H9 (cell line): ENCODE measurements at regions not wholly inside any gene's neighbourhood (a gene's known extent, or its start where the extent isn't known, plus 50 kb on each side); places are given as distances from the start of the nearest gene placed in this dataset.

Experiments used
- DNase-seq: peaks from one replicate; pipeline ENCODE4 v3.0.0-alpha.2; 2017
- H2AFZ ChIP-seq: one replicate; pipeline ENCODE4 v1.6.1; 2013; ENCODE audit warnings: mild to moderate bottlenecking, low read length, control low read depth, moderate library complexity
- H2AK5ac ChIP-seq: 2 replicates; pipeline ENCODE4 v1.6.1; 2013; ENCODE audit warnings: low read length, control low read depth, mixed read lengths; ENCODE audit not compliant: insufficient read length
- H2BK120ac ChIP-seq: one replicate; pipeline ENCODE4 v1.6.1; 2013; ENCODE audit warnings: low read depth, mild to moderate bottlenecking, low read length, control low read depth, inconsistent platforms; ENCODE audit not compliant: poor library complexity, severe bottlenecking
- H2BK12ac ChIP-seq: 2 replicates; pipeline ENCODE4 v1.6.1; 2013; ENCODE audit warnings: low read length, control low read depth, mixed read lengths, low read depth; ENCODE audit not compliant: insufficient read length
- H2BK15ac ChIP-seq: 2 replicates; pipeline ENCODE4 v1.6.1; 2013; ENCODE audit warnings: low read depth, low read length, control low read depth
- H2BK20ac ChIP-seq: one replicate; pipeline ENCODE4 v1.6.1; 2013; ENCODE audit warnings: low read depth, mild to moderate bottlenecking, low read length, control low read depth, inconsistent platforms; ENCODE audit not compliant: poor library complexity, severe bottlenecking
- H2BK5ac ChIP-seq: 2 replicates; pipeline ENCODE4 v1.6.1; 2013; ENCODE audit warnings: low read length, control low read depth, mixed read lengths; ENCODE audit not compliant: insufficient read length
- H3K14ac ChIP-seq: 2 replicates; pipeline ENCODE4 v1.6.1; 2013; ENCODE audit warnings: low read length, control low read depth; ENCODE audit not compliant: insufficient read depth
- H3K18ac ChIP-seq: 2 replicates; pipeline ENCODE4 v1.6.1; 2013; ENCODE audit warnings: low read depth, mild to moderate bottlenecking, mixed read lengths, low read length, control low read depth; ENCODE audit not compliant: insufficient read length
- H3K23ac ChIP-seq: 2 replicates; pipeline ENCODE4 v1.6.1; 2013; ENCODE audit warnings: low read length, control low read depth, mixed read lengths, low read depth; ENCODE audit not compliant: insufficient read length
- H3K23me2 ChIP-seq: 2 replicates; pipeline ENCODE4 v1.6.1; 2013; ENCODE audit warnings: low read depth, mild to moderate bottlenecking, mixed read lengths, low read length, control low read depth; ENCODE audit not compliant: insufficient read length, poor library complexity, severe bottlenecking
- H3K27ac ChIP-seq: 2 replicates; pipeline ENCODE4 v1.5.1; 2013; ENCODE audit warnings: low read length, control low read depth, mixed read lengths, low read depth; ENCODE audit not compliant: insufficient read length
- H3K27me3 ChIP-seq: 2 replicates; pipeline ENCODE4 v1.6.1; 2013; ENCODE audit warnings: low read length, control low read depth, inconsistent platforms; ENCODE audit not compliant: insufficient read depth
- H3K4ac ChIP-seq: 2 replicates; pipeline ENCODE4 v1.6.1; 2013; ENCODE audit warnings: low read depth, mild to moderate bottlenecking, control low read depth, inconsistent platforms, low read length, moderate library complexity
- H3K4me1 ChIP-seq: 2 replicates; pipeline ENCODE4 v1.6.1; 2013; ENCODE audit warnings: low read length, control low read depth, inconsistent platforms; ENCODE audit not compliant: insufficient read depth
- H3K4me2 ChIP-seq: 2 replicates; pipeline ENCODE4 v1.6.1; 2013; ENCODE audit warnings: low read length, control low read depth, mixed read lengths; ENCODE audit not compliant: insufficient read length, insufficient read depth
- H3K56ac ChIP-seq: 2 replicates; pipeline ENCODE4 v1.6.1; 2013; ENCODE audit warnings: low read depth, mild to moderate bottlenecking, mixed read lengths, low read length, control low read depth; ENCODE audit not compliant: insufficient read length
- H3K79me1 ChIP-seq: 2 replicates; pipeline ENCODE4 v1.6.1; 2013; ENCODE audit warnings: low read depth, mild to moderate bottlenecking, moderate library complexity, low read length, control low read depth, inconsistent platforms; ENCODE audit not compliant: insufficient read depth, poor library complexity, severe bottlenecking
- H3K79me2 ChIP-seq: 2 replicates; pipeline ENCODE4 v1.6.1; 2013; ENCODE audit warnings: low read length, control low read depth, inconsistent platforms; ENCODE audit not compliant: insufficient read depth
- H3K9ac ChIP-seq: 2 replicates; pipeline ENCODE4 v1.6.1; 2013; ENCODE audit warnings: low read length, control low read depth, mixed read lengths; ENCODE audit not compliant: insufficient read length; ENCODE audit errors: extremely low read depth
- H3K9me3 ChIP-seq: one replicate; pipeline ENCODE4 v1.6.1; 2013; ENCODE audit warnings: low read depth, low read length, inconsistent platforms; ENCODE audit not compliant: control insufficient read depth
- H3T11ph ChIP-seq: one replicate; pipeline ENCODE4 v1.6.1; 2013; ENCODE audit warnings: mild to moderate bottlenecking, low read length, control low read depth, inconsistent platforms
- H4K20me1 ChIP-seq: one replicate; pipeline ENCODE4 v1.6.1; 2013; ENCODE audit not compliant: control insufficient read depth, insufficient read length, insufficient read depth
- H4K5ac ChIP-seq: 2 replicates; pipeline ENCODE4 v1.6.1; 2013; ENCODE audit warnings: low read depth, mild to moderate bottlenecking, mixed read lengths, low read length, control low read depth; ENCODE audit not compliant: insufficient read length
- H4K8ac ChIP-seq: replicated peaks from 2 replicates; pipeline ENCODE4 v1.6.1; 2013; ENCODE audit warnings: low read length, control low read depth, mixed read lengths, low read depth; ENCODE audit not compliant: insufficient read length
- H4K91ac ChIP-seq: 2 replicates; pipeline ENCODE4 v1.6.1; 2013; ENCODE audit warnings: low read depth, mild to moderate bottlenecking, moderate library complexity, mixed read lengths, low read length, control low read depth; ENCODE audit not compliant: insufficient read length
- H3K27ac Mint-ChIP-seq, 3 experiments: 2 replicates in 2 of 3; 3 replicates in 1 of 3; pipeline ENCODE4 v1.8.0; 2020 to 2021; ENCODE audit warnings: mixed read lengths in 3 of 3, mild to moderate bottlenecking in 1 of 3, moderate library complexity in 1 of 3
- H3K27me3 Mint-ChIP-seq: 2 replicates; pipeline ENCODE4 v1.8.0; 2021; ENCODE audit warnings: low read depth, mild to moderate bottlenecking, moderate library complexity, mixed read lengths
- H3K36me3 Mint-ChIP-seq, 3 experiments: 2 replicates in 2 of 3; 3 replicates in 1 of 3; pipeline ENCODE4 v1.8.0; 2020 to 2021; ENCODE audit warnings: low read depth in 3 of 3, mixed read lengths in 3 of 3; ENCODE audit not compliant: insufficient read depth in 1 of 3
- H3K4me1 Mint-ChIP-seq, 2 experiments: 2 replicates each; pipeline ENCODE4 v1.8.0; 2020; ENCODE audit warnings: mixed read lengths in 2 of 2
- H3K4me3 Mint-ChIP-seq, 2 experiments: 2 replicates in 1 of 2; 3 replicates in 1 of 2; pipeline ENCODE4 v1.8.0; 2020 to 2021; ENCODE audit warnings: mild to moderate bottlenecking in 2 of 2, mixed read lengths in 2 of 2, moderate library complexity in 1 of 2
- H3K9me3 Mint-ChIP-seq, 2 experiments: 2 replicates in 1 of 2; 3 replicates in 1 of 2; pipeline ENCODE4 v1.8.0; 2020; ENCODE audit warnings: mild to moderate bottlenecking in 2 of 2, mixed read lengths in 2 of 2, moderate library complexity in 1 of 2
- WGBS: extraction: QIAGEN DNeasy Blood & Tissue Kit; methylation state at CpG from one replicate; pipeline ENCODE4 v1.1.7; 2013; ENCODE audit warnings: missing lambda C conversion rate, low lambda C conversion rate, mixed read lengths; ENCODE audit not compliant: insufficient read length; ENCODE audit errors: extremely low coverage; 5-methylcytosine and 5-hydroxymethylcytosine counted together
- TF ChIP-seq, protein P1 (sequence below): fragments of 200-600 bp; sonication (generic); conservative IDR thresholded peaks from 3 replicates; pipeline ENCODE4 v1.8.0; 2021; ENCODE audit warnings: antibody characterized with exemption, mild to moderate bottlenecking

DNA sequence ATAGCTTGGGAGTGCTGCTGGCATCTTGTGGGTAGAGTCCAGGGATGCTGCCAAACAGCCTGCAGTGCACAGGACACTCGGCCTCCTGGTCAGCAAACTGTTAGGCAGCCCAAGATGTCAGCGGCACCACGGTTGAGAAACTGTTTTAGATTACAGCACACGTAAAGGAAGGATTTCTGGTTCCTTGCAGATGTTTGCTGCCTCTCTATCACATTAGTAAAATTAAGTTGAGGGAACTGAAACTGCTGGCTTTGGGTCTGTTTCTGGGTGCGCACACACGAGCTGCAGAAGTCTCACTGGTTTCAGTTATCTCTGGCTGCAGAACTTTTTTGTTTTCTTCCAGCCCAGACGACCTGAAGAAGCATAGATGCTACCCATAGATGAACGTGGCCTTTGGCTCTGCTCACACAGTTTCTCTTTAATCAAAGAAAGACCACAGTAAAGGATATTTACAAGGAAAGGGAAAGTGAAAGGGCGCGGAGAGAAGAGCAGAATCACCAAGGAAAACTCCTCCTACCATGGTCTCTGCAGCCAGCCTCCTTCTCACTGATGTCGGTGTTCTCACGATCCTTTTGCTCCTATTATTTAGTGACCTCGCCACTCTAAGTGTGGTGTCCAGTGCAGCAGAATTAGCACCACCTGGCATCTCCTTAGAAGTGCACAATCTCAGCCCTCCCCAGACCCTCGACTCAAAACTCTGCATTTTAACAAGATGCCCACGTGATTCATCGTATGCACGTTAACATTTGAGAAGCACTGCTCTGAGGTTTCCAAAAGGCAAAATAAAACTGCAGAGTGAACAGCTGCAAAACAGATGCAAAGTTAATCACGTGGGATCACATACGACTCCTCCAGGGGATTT, 50.6 kb upstream of the AKAP13 start:
- H3K4me1 Mint-ChIP-seq, result peaks cover 23% of the 10 kb centered on the region in 2 experiments
- H3K9ac ChIP-seq, result no peak overlapping the region
- H2BK20ac ChIP-seq, result no peak overlapping the region
- H3K27me3 ChIP-seq, result no peaks in the 10 kb centered on the region
- no peaks in the 10 kb centered on the region for H3K36me3 Mint-ChIP-seq
- H2BK12ac ChIP-seq, result no peak overlapping the region
- H3K4me3 Mint-ChIP-seq, result no peak overlapping the region
- no peak for DNase-seq
- H2BK5ac ChIP-seq, result no peak overlapping the region
- no CpG with 5 or more reads among the region's 19 CpGs for WGBS
- H3K79me2 ChIP-seq, result no peaks in the 10 kb centered on the region
- H4K8ac ChIP-seq, result no peak overlapping the region
- TF ChIP-seq, protein P1, sequence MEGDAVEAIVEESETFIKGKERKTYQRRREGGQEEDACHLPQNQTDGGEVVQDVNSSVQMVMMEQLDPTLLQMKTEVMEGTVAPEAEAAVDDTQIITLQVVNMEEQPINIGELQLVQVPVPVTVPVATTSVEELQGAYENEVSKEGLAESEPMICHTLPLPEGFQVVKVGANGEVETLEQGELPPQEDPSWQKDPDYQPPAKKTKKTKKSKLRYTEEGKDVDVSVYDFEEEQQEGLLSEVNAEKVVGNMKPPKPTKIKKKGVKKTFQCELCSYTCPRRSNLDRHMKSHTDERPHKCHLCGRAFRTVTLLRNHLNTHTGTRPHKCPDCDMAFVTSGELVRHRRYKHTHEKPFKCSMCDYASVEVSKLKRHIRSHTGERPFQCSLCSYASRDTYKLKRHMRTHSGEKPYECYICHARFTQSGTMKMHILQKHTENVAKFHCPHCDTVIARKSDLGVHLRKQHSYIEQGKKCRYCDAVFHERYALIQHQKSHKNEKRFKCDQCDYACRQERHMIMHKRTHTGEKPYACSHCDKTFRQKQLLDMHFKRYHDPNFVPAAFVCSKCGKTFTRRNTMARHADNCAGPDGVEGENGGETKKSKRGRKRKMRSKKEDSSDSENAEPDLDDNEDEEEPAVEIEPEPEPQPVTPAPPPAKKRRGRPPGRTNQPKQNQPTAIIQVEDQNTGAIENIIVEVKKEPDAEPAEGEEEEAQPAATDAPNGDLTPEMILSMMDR, result no peak
- no peaks in the 10 kb centered on the region for H3K9me3 ChIP-seq
- no peak overlapping the region for H3K14ac ChIP-seq
- H2AK5ac ChIP-seq, result no peak overlapping the region
- H3K56ac ChIP-seq, result no peak overlapping the region
- no peak overlapping the region for H3K4me2 ChIP-seq
- H4K20me1 ChIP-seq, result no peaks in the 10 kb centered on the region
- no peak overlapping the region for H2BK120ac ChIP-seq
- no peaks in the 10 kb centered on the region for H3K79me1 ChIP-seq
- H2BK15ac ChIP-seq, result no peak overlapping the region
- H3K23ac ChIP-seq, result no peak overlapping the region
- no peak overlapping the region for H3T11ph ChIP-seq
- H4K5ac ChIP-seq, result no peak overlapping the region
- H3K4me1 ChIP-seq, result no peaks in the 10 kb centered on the region
- no peak overlapping the region for H3K18ac ChIP-seq
- H3K27me3 Mint-ChIP-seq, result peaks cover 23% of the 10 kb centered on the region
- no peak overlapping the region for H4K91ac ChIP-seq
- no peak overlapping the region for H3K27ac ChIP-seq
- H3K27ac Mint-ChIP-seq, result no peak overlapping the region
- no peak overlapping the region for H3K4ac ChIP-seq
- H3K9me3 Mint-ChIP-seq, result no peaks in the 10 kb centered on the region; a peak in 1 of 5 replicates
- H3K23me2 ChIP-seq, result no peaks in the 10 kb centered on the region
- no peak overlapping the region for H2AFZ ChIP-seq
